ENCODE measurements at regions not wholly inside any gene's neighbourhood (a gene's known extent, or its start where the extent isn't known, plus 50 kb on each side); places are given as distances from the start of the nearest gene placed in this dataset.

DNA sequence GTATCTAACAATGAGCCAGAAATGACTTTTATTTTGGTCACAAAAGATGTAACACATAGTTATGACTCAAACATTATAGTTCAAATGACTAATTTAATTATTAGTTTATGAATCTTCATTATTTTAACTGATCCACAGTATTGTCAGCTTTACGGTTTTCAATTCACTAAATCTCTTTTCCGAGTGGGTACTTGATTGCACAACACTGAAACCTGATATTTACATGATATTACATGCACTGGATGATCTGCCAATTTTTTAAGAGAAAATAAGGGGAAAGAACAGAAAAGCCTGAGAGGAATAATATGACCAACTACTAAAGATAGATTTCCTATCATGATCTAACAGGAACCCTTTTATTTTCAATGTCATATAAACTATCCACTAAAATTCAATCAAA is 1446.0 kb downstream of the FSTL5 start:
- TF ChIP-seq, protein P1, sequence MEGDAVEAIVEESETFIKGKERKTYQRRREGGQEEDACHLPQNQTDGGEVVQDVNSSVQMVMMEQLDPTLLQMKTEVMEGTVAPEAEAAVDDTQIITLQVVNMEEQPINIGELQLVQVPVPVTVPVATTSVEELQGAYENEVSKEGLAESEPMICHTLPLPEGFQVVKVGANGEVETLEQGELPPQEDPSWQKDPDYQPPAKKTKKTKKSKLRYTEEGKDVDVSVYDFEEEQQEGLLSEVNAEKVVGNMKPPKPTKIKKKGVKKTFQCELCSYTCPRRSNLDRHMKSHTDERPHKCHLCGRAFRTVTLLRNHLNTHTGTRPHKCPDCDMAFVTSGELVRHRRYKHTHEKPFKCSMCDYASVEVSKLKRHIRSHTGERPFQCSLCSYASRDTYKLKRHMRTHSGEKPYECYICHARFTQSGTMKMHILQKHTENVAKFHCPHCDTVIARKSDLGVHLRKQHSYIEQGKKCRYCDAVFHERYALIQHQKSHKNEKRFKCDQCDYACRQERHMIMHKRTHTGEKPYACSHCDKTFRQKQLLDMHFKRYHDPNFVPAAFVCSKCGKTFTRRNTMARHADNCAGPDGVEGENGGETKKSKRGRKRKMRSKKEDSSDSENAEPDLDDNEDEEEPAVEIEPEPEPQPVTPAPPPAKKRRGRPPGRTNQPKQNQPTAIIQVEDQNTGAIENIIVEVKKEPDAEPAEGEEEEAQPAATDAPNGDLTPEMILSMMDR (IDR thresholded peaks at IDR 0.05) = no peak
- TF ChIP-seq EP300 (IDR thresholded peaks at IDR 0.05) = no peak

Measured in sigmoid colon (tissue), 4 donors.